SU-DHL-6 (cell line): ENCODE measurements at regions not wholly inside any gene's neighbourhood (a gene's known extent, or its start where the extent isn't known, plus 50 kb on each side); places are given as distances from the start of the nearest gene placed in this dataset.

ENCODE experiments used
- EZH2phosphoT487 ChIP-seq: fragments of 200-600 bp; sonication (generic), shearing (Covaris generic); conservative IDR thresholded peaks from 2 replicates; pipeline ENCODE4 v1.6.1; 2018; ENCODE audit warnings: mild to moderate bottlenecking, antibody characterized with exemption, low read length, moderate library complexity, mixed read lengths
- TF ChIP-seq, protein P1 (sequence below): fragments of 200-600 bp; sonication (generic); IDR thresholded peaks from one replicate; pipeline ENCODE4 v1.5.1; 2017; ENCODE audit warnings: antibody characterized with exemption, mild to moderate bottlenecking, low read length, moderate library complexity; ENCODE audit not compliant: insufficient read depth, poor library complexity, severe bottlenecking

DNA sequence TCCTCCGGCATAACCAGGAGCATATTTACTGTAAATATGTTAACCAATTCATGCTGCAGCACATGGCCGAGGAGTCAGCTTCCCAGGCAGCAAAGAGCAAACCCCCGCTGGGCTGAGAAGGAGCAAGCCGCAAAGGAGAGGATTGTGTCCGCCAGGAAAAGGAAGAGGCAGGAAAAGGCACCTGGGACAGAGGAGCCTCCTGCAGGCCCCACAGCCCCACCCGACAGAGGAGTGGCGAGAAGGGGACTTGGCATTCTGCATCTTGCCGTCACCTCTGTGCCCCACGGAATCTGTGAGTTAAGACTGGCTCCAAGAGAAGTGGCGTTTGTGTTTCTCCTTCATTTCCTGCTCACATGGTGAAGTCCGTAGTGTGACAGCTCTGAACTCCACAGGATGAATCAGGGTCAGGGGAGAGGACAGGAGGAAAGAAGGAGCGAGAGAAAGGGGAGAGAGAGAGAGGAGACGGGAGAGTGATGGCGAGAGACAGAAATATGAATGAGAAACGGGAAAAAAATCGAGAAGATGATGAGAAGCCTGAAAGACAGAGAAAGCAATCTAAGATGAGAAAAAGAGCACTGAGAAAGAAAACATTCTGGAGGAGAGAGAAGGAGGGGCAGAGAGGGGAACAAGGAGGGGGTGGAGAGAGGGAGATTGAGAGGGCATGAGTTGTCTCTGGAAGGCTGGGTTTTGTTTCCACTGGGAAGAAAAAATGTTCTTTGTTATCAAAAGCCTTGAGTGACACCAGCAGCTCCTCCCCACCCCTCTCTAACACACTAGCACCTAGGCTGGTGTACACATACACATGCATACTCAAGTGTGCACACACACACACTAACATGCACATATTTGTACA lies 489.6 kb downstream of the MN1 start:
- TF ChIP-seq, protein P1, sequence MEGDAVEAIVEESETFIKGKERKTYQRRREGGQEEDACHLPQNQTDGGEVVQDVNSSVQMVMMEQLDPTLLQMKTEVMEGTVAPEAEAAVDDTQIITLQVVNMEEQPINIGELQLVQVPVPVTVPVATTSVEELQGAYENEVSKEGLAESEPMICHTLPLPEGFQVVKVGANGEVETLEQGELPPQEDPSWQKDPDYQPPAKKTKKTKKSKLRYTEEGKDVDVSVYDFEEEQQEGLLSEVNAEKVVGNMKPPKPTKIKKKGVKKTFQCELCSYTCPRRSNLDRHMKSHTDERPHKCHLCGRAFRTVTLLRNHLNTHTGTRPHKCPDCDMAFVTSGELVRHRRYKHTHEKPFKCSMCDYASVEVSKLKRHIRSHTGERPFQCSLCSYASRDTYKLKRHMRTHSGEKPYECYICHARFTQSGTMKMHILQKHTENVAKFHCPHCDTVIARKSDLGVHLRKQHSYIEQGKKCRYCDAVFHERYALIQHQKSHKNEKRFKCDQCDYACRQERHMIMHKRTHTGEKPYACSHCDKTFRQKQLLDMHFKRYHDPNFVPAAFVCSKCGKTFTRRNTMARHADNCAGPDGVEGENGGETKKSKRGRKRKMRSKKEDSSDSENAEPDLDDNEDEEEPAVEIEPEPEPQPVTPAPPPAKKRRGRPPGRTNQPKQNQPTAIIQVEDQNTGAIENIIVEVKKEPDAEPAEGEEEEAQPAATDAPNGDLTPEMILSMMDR: no peak
- no peak for TF ChIP-seq EZH2phosphoT487
